Mucosa of rectum (tissue), 2 donors: ENCODE measurements at regions not wholly inside any gene's neighbourhood (a gene's known extent, or its start where the extent isn't known, plus 50 kb on each side); places are given as distances from the start of the nearest gene placed in this dataset.

Source experiments
- H3K27ac ChIP-seq, 2 donors: one replicate each; pipeline ENCODE4 v1.7.0; 2013; ENCODE audit warnings: inconsistent platforms in 2 of 2, low read depth in 2 of 2, low read length in 2 of 2
- H3K27me3 ChIP-seq, 2 donors: one replicate each; pipeline ENCODE4 v1.7.0; 2013; ENCODE audit warnings: low read length in 2 of 2; ENCODE audit not compliant: control insufficient read depth in 2 of 2, insufficient read depth in 2 of 2
- H3K36me3 ChIP-seq, 2 donors: one replicate each; pipeline ENCODE4 v1.7.0; 2013; ENCODE audit warnings: low read length in 2 of 2; ENCODE audit not compliant: control insufficient read depth in 2 of 2, insufficient read depth in 2 of 2
- H3K4me1 ChIP-seq, 2 donors: one replicate each; pipeline ENCODE4 v1.7.0; 2013; ENCODE audit warnings: low read length in 2 of 2, mild to moderate bottlenecking in 1 of 2; ENCODE audit not compliant: control insufficient read depth in 2 of 2, insufficient read depth in 2 of 2
- H3K4me3 ChIP-seq, 2 donors: one replicate each; pipeline ENCODE4 v1.7.0; 2013; ENCODE audit warnings: low read length in 2 of 2
- H3K9ac ChIP-seq, 2 donors: one replicate each; pipeline ENCODE4 v1.7.0; 2013; ENCODE audit warnings: low read length in 2 of 2, low read depth in 1 of 2, mild to moderate bottlenecking in 1 of 2
- H3K9me3 ChIP-seq, 2 donors: one replicate each; pipeline ENCODE4 v1.7.0; 2013; ENCODE audit warnings: low read length in 2 of 2; ENCODE audit not compliant: control insufficient read depth in 2 of 2
- donor health status: healthy.
- donor health status: Normal muscosa, but diverticular disease.

DNA sequence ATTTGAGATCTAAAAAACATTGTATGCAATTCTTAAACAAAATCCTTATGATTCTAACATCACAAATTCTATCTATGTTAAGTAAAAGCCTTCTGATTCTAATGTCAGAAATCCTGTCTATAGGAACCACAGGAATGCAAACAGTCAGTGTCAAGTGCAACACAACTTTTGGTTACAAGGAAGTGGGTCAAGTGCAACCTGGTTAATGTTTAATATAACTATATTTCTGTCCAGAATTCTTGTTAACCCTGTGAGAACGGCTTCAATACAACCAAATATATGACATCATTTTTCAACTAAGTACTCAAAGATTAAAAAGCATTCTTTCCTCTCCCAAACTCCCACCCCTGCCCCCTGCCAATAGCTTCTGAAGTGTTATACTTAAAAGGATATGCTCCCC lies 107.9 kb upstream of the PLEKHA5 start:
- peaks cover 2 to 6% of the 10 kb centered on the region in 2 donors for H3K4me1 ChIP-seq
- H3K27me3 ChIP-seq: no peaks in the 10 kb centered on the region
- no peak overlapping the region for H3K27ac ChIP-seq
- H3K4me3 ChIP-seq: no peak overlapping the region
- H3K36me3 ChIP-seq: no peaks in the 10 kb centered on the region
- H3K9me3 ChIP-seq: no peaks in the 10 kb centered on the region
- H3K9ac ChIP-seq: no peak overlapping the region

DNA sequence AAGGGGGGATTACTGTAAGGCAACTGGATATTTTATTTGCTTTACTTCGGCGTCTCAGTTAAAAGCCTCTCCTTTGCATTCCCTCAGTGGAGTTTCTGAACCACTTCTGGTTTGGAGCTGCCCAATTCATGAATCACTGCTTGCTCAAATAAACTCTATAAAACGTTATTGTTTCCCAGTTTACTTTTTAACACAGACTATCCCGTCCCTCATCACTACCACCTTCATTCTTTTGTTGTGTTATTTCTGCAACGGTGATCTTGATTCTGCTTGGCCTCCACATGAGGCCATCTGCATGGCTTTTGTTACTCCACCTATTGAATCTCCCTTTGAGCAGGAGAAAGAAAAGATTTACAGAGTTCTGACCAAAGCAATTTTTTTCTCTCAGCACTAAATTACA lies 104.0 kb upstream of the PLEKHA5 start:
- H3K4me1 ChIP-seq: peaks cover 2 to 6% of the 10 kb centered on the region in 2 donors
- H3K36me3 ChIP-seq: no peaks in the 10 kb centered on the region
- no peak overlapping the region for H3K9ac ChIP-seq
- H3K4me3 ChIP-seq: no peak overlapping the region
- H3K27me3 ChIP-seq: no peaks in the 10 kb centered on the region
- no peaks in the 10 kb centered on the region for H3K9me3 ChIP-seq
- no peak overlapping the region for H3K27ac ChIP-seq

DNA sequence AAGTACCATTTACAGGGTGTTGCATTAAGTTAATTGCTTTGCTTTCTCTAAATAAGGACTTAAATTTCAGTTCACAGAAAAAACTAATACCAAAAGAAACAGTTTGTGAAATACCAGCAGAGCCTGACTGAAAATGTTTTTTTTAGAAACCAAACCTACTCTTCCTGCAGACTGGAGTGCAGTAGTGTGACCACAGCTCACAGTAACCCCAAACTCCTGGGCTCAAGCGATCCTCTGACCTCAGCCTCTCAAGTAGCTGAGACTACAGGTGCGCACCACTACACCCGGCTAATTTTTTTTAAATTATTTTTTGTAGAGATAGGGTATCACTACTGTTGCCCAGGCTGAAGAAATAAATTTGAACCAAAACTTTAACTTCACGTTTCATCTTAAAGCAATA lies 103.5 kb upstream of the PLEKHA5 start:
- H3K9me3 ChIP-seq: no peaks in the 10 kb centered on the region
- no peak overlapping the region for H3K27ac ChIP-seq
- H3K27me3 ChIP-seq: no peaks in the 10 kb centered on the region
- no peak overlapping the region for H3K9ac ChIP-seq
- no peaks in the 10 kb centered on the region for H3K36me3 ChIP-seq
- no peak overlapping the region for H3K4me3 ChIP-seq
- peaks cover 2 to 6% of the 10 kb centered on the region in 2 donors for H3K4me1 ChIP-seq

DNA sequence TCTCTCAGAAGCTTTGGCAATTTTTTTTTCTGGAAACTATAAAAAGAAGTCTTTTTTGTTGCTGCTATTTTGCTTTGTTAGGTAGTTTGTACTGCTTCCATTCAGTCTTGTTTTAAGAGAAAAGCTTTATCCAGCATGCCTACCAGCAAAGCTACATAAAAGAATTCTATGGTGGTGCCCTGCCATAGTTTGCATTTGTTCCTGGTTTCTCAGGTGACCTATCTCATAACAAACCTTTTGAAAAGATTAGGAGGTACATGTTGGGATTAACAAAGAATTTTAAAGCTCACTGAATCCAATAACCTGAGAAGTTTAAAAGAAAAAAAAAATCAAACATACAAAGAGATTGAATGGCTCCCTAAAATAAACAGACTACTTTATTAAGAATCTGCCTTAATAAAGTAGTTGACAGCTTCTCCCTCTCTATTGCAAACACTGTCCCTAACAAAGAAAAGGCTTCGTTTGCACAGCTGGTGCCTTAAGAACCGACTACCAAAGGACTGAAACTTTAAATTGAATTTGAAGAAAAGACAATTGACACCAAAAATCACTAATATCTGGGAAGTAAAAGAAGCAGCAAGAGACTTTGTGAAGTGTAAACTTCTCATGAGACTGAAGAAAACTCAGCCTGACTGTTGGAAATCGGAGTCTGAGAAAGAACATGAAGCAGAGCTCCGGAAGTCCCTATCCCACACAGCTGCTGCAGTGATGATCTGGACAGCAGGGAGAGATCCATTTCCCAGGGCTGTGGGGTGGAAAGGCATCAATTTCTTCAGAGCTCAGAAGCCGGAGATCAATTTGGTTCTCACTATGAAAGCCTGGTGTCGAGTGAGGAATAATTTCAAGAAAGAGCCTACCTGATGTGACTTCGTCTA lies 102.7 kb upstream of the PLEKHA5 start:
- H3K36me3 ChIP-seq: no peaks in the 10 kb centered on the region
- H3K9me3 ChIP-seq: no peaks in the 10 kb centered on the region
- H3K4me3 ChIP-seq: no peak overlapping the region
- no peak overlapping the region for H3K9ac ChIP-seq
- H3K4me1 ChIP-seq: peaks cover under 1 to 2% of the 10 kb centered on the region in 2 donors
- no peaks in the 10 kb centered on the region for H3K27me3 ChIP-seq
- no peak overlapping the region for H3K27ac ChIP-seq

DNA sequence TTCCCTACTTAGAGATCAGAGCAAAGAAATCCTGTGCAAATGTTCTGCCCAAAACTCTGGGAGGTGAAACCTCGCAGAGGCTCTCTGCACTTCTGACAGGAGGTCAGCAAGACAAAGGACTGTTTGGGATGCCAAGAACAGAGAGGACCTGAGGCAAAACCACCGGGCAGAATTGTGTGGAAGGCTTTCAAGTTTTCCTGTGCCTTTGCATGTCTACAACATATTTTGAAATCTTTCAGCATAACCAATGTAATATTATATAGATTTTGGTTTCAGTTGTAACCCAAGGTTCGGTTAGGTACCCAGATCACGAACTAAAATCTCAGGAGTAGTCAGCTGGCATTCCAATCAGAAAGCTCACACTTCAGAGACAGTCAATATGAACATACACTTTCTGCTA lies 99.4 kb upstream of the PLEKHA5 start:
- Histone ChIP-seq H3K4me1 (no peaks in the 10 kb centered on the region), H3K9ac (no peak overlapping the region), H3K4me3 (no peak overlapping the region), H3K36me3 (no peaks in the 10 kb centered on the region), H3K27ac (no peak overlapping the region), H3K27me3 (no peaks in the 10 kb centered on the region), H3K9me3 (peaks cover 0 to 5% of the 10 kb centered on the region in 2 donors)

DNA sequence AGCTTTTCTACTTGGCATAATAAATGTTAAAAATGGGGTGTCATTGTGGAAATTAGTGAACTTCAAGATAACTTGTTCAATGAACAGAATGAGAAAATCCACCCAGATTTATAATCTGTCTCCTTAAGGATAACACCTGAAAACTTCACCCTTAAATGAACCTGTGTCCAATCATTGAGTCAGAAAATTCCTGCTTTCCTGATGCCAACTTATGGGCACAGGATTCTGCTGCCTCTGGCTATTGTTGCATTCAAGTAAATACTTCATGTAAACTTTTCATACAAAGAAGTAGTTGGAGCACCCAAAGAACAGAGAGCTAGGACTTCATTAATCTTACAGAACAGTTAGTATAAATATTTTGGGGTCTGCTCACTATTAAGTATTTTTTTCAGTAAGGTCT lies 98.9 kb upstream of the PLEKHA5 start:
- no peak overlapping the region for H3K9ac ChIP-seq
- H3K27ac ChIP-seq: no peak overlapping the region
- H3K36me3 ChIP-seq: no peaks in the 10 kb centered on the region
- peaks cover 0 to 5% of the 10 kb centered on the region in 2 donors for H3K9me3 ChIP-seq
- H3K4me1 ChIP-seq: no peaks in the 10 kb centered on the region
- no peaks in the 10 kb centered on the region for H3K27me3 ChIP-seq
- H3K4me3 ChIP-seq: no peak overlapping the region

DNA sequence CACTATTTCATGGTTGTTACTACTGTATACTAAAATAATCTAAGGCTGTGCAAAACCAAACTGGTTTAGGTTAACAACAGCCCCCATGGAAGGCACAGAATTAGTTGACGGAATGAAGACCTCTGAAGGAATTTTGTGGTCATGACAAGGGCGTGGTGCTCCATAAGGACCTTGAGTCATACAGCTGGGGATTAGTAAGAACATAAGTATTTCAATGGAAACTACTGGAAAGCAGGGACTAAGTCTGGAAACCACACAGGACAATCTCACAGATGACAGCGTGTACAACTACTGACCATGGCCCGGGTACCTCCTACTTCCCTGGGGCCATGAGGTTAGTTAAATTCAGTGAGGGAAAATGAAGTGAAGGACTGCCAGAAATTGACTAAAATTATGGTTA lies 98.5 kb upstream of the PLEKHA5 start:
- Histone ChIP-seq H3K9ac (no peak overlapping the region), H3K9me3 (peaks cover 0 to 5% of the 10 kb centered on the region in 2 donors)

DNA sequence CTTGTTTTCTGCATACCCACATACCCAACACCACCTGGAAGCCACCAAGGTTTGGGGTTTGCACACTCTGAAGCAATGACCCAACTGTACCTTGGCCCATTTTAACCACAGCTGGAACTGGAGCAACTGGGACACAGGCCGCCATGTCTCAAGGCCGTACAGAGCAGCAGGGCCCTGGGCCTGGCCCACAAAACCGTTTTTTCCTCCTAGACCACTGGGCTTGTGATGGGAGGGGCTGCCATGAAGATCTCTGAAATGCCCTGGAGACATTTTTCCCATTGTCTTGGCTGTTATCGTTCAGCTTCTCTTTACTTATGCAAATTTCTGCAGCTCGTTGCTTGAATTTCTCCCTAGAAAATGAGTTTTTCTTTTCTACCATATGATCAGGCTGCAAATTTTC lies 96.7 kb upstream of the PLEKHA5 start:
- no peaks in the 10 kb centered on the region for H3K4me1 ChIP-seq
- H3K36me3 ChIP-seq: no peaks in the 10 kb centered on the region

More for the DNA sequence above, 98.5 kb upstream of the PLEKHA5 start:
- Histone ChIP-seq H3K4me1 (no peaks in the 10 kb centered on the region), H3K27me3 (no peaks in the 10 kb centered on the region), H3K4me3 (no peak overlapping the region), H3K36me3 (no peaks in the 10 kb centered on the region), H3K27ac (no peak overlapping the region)

DNA sequence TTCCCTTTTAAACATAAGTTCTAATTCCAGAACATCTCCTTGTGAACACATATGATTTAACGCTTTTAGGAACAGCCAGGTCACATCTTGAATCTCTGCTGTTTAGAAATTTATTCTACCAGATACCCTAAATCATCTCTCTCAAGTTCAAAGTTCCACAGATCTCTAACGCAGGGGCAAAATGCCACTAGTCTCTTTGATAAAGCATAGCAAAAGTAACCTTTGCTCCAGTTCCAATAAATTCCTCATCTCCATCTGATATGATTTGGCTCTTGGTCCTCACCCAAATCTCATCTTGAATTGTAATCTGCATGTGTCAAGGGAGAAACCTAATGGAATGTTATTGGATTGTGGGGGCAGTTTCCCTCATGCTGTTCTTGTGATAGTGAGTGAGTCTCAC lies 96.3 kb upstream of the PLEKHA5 start:
- no peaks in the 10 kb centered on the region for H3K4me1 ChIP-seq
- no peaks in the 10 kb centered on the region for H3K27me3 ChIP-seq
- no peak overlapping the region for H3K27ac ChIP-seq
- H3K9ac ChIP-seq: no peak overlapping the region
- no peaks in the 10 kb centered on the region for H3K36me3 ChIP-seq
- H3K9me3 ChIP-seq: peaks cover 0 to 5% of the 10 kb centered on the region in 2 donors
- no peak overlapping the region for H3K4me3 ChIP-seq

More for the DNA sequence above, 96.7 kb upstream of the PLEKHA5 start:
- H3K27me3 ChIP-seq: no peaks in the 10 kb centered on the region
- H3K9me3 ChIP-seq: peaks cover 0 to 5% of the 10 kb centered on the region in 2 donors
- H3K9ac ChIP-seq: no peak overlapping the region
- no peak overlapping the region for H3K27ac ChIP-seq
- no peak overlapping the region for H3K4me3 ChIP-seq

DNA sequence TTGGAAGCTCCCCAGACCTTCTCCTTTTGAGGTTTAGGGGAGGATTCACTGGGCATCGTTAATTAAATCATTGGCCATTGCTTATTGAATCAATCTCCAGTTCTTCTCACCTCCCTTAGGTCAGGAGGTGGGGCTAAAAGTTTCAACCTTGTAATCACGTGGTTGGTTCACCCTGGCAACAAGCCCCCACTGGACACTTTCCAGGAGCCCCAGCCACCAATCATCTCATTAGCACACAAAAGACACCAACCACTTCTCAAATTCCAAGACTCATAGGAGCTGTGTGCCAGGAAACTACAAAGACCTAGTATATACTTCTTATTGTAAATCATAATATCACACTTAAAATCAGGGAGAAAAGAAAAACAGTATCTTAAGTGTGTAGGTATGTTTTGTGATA lies 94.6 kb upstream of the PLEKHA5 start:
- Histone ChIP-seq H3K27ac (no peak overlapping the region), H3K27me3 (no peaks in the 10 kb centered on the region), H3K4me3 (no peak overlapping the region), H3K4me1 (no peaks in the 10 kb centered on the region), H3K36me3 (no peaks in the 10 kb centered on the region), H3K9ac (no peak overlapping the region), H3K9me3 (peaks cover 0 to 5% of the 10 kb centered on the region in 2 donors)
